ENCODE measurements at regions not wholly inside any gene's neighbourhood (a gene's known extent, or its start where the extent isn't known, plus 50 kb on each side); places are given as distances from the start of the nearest gene placed in this dataset.

DNA sequence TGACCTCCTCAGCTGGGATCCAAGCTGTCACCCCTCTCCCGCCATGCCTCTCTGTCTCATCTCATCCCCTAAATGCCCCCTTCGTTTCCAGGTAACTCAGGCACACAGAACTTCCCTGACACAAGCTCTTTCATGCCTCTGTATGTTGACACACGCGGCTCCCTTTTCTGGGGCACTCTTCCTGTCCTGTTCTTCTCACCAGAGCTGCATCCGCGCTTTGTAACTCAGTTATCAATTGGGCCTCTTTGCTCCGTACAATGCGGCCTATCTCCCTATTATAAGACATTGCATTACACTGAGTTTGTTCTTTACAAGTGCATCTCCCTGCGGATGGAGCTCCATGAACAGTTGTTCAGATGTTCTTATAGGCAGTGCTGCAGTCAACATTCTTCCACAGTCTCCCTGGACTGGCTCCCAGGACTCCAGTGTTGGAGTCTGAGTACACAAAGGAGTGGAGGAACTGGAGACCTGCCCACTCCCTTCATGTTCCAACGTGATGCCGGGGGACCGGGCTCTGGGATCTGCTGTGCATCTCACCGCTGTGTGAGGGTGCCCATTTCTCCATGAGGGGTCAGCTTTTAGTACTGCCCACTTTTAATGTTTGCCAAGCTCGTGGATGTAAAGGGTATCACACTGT, 56.9 kb upstream of the TNS3 start:
- Histone ChIP-seq H3K9me3 (ENCODE audit: low read length) (no peaks in the 10 kb centered on the region), H3K4me2 (ENCODE audit: low read length) (no peak overlapping the region), H3F3A (ENCODE audit: insufficient read depth, low read length, poor library complexity, severe bottlenecking) (no peaks in the 10 kb centered on the region), H2AFZ (ENCODE audit: low read depth, low read length) (no peak overlapping the region), H3K4me3 (ENCODE audit: low read length) (no peak overlapping the region), H3K27me3 (ENCODE audit: insufficient read depth, low read depth, low read length) (no peaks in the 10 kb centered on the region), H3K79me2 (replicated peaks; ENCODE audit: insufficient read depth, low read length) (no peaks in the 10 kb centered on the region), H4K20me1 (ENCODE audit: insufficient read depth) (no peaks in the 10 kb centered on the region), H3K9me2 (ENCODE audit: insufficient read depth, low read length) (no peaks in the 10 kb centered on the region), H3K27ac (ENCODE audit: low read length) (no peak overlapping the region), H3K9ac (ENCODE audit: low read length) (no peak overlapping the region), H3K36me3 (ENCODE audit: insufficient read depth, low read length) (no peaks in the 10 kb centered on the region)
- no peak for TF ChIP-seq EZH2 (IDR thresholded peaks at IDR 0.05; ENCODE audit: borderline replicate concordance, insufficient read depth, low read length, poor library complexity, severe bottlenecking)
- TF ChIP-seq TAF1 (IDR thresholded peaks at IDR 0.05; ENCODE audit: low read depth), result no peak
- no peak for TF ChIP-seq EP300 (conservative IDR thresholded peaks at IDR 0.05; ENCODE audit: poor library complexity, severe bottlenecking)
- no peak for TF ChIP-seq MXI1 (conservative IDR thresholded peaks at IDR 0.05; ENCODE audit: poor library complexity, severe bottlenecking)
- no peak for TF ChIP-seq POLR2AphosphoS5 (IDR thresholded peaks at IDR 0.05)
- TF ChIP-seq, protein P1, sequence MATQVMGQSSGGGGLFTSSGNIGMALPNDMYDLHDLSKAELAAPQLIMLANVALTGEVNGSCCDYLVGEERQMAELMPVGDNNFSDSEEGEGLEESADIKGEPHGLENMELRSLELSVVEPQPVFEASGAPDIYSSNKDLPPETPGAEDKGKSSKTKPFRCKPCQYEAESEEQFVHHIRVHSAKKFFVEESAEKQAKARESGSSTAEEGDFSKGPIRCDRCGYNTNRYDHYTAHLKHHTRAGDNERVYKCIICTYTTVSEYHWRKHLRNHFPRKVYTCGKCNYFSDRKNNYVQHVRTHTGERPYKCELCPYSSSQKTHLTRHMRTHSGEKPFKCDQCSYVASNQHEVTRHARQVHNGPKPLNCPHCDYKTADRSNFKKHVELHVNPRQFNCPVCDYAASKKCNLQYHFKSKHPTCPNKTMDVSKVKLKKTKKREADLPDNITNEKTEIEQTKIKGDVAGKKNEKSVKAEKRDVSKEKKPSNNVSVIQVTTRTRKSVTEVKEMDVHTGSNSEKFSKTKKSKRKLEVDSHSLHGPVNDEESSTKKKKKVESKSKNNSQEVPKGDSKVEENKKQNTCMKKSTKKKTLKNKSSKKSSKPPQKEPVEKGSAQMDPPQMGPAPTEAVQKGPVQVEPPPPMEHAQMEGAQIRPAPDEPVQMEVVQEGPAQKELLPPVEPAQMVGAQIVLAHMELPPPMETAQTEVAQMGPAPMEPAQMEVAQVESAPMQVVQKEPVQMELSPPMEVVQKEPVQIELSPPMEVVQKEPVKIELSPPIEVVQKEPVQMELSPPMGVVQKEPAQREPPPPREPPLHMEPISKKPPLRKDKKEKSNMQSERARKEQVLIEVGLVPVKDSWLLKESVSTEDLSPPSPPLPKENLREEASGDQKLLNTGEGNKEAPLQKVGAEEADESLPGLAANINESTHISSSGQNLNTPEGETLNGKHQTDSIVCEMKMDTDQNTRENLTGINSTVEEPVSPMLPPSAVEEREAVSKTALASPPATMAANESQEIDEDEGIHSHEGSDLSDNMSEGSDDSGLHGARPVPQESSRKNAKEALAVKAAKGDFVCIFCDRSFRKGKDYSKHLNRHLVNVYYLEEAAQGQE (IDR thresholded peaks at IDR 0.05; ENCODE audit: borderline replicate concordance), result no peak
- no peak for TF ChIP-seq SMC3 (conservative IDR thresholded peaks at IDR 0.05; ENCODE audit: poor library complexity)
- TF ChIP-seq RAD21 (conservative IDR thresholded peaks at IDR 0.05), result no peak
- TF ChIP-seq, protein P2, sequence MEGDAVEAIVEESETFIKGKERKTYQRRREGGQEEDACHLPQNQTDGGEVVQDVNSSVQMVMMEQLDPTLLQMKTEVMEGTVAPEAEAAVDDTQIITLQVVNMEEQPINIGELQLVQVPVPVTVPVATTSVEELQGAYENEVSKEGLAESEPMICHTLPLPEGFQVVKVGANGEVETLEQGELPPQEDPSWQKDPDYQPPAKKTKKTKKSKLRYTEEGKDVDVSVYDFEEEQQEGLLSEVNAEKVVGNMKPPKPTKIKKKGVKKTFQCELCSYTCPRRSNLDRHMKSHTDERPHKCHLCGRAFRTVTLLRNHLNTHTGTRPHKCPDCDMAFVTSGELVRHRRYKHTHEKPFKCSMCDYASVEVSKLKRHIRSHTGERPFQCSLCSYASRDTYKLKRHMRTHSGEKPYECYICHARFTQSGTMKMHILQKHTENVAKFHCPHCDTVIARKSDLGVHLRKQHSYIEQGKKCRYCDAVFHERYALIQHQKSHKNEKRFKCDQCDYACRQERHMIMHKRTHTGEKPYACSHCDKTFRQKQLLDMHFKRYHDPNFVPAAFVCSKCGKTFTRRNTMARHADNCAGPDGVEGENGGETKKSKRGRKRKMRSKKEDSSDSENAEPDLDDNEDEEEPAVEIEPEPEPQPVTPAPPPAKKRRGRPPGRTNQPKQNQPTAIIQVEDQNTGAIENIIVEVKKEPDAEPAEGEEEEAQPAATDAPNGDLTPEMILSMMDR (IDR thresholded peaks at IDR 0.05; ENCODE audit: poor library complexity, severe bottlenecking), result no peak

DNA sequence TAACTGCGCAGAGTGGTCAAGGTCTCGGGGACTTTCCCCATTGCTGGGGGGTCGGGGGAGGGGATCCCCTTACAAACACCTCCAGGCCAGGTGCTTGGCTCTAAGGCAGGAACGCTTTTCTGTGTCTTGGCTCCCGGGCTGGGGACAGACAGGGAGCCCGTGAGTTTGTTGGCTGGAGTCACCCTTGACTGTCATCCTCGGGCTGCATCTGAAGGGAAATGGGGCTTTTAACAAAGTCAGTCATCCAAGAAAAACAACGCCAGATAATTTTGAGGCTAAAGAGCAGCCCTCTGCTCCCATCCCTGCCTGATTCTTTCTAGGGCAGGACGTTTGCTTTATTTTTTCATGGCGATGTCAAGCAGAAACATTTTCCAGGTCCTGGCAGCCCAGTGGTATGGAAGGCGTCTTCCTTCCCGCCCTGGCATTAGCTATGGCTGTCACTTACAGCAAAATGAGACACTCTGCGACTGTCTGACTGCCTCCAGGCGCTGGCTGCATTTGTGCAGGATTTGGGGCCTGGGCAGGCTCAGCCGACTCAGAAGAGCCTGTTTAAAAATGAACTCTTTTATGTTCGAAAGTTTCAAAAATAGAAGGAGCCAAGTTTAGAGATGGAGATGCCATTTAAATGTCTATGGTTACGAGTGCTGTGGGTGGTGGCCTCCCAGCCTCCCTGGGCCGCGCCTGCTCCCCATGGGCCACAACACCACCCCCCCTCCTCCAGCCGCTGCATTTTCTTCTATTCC, 54.7 kb upstream of the TNS3 start:
- H3K27ac ChIP-seq (ENCODE audit: low read length), result no peak overlapping the region

More for the DNA sequence above, 54.7 kb upstream of the TNS3 start:
- no peak overlapping the region for H3K9ac ChIP-seq (ENCODE audit: low read length)
- H2AFZ ChIP-seq (ENCODE audit: low read depth, low read length), result no peak overlapping the region
- no peaks in the 10 kb centered on the region for H3K36me3 ChIP-seq (ENCODE audit: insufficient read depth, low read length)
- H3K9me2 ChIP-seq (ENCODE audit: insufficient read depth, low read length), result no peaks in the 10 kb centered on the region
- no peak overlapping the region for H3K4me3 ChIP-seq (ENCODE audit: low read length)
- no peaks in the 10 kb centered on the region for H4K20me1 ChIP-seq (ENCODE audit: insufficient read depth)
- H3K27me3 ChIP-seq (ENCODE audit: insufficient read depth, low read depth, low read length), result no peaks in the 10 kb centered on the region
- TF ChIP-seq TAF1 (IDR thresholded peaks at IDR 0.05; ENCODE audit: low read depth), result no peak
- TF ChIP-seq SMC3 (conservative IDR thresholded peaks at IDR 0.05; ENCODE audit: poor library complexity), result no peak
- TF ChIP-seq, protein P2 (IDR thresholded peaks at IDR 0.05; ENCODE audit: poor library complexity, severe bottlenecking), result no peak
- TF ChIP-seq EZH2 (IDR thresholded peaks at IDR 0.05; ENCODE audit: borderline replicate concordance, insufficient read depth, low read length, poor library complexity, severe bottlenecking), result no peak
- TF ChIP-seq EP300 (conservative IDR thresholded peaks at IDR 0.05; ENCODE audit: poor library complexity, severe bottlenecking), result no peak
- TF ChIP-seq RAD21 (conservative IDR thresholded peaks at IDR 0.05), result no peak
- TF ChIP-seq MXI1 (conservative IDR thresholded peaks at IDR 0.05; ENCODE audit: poor library complexity, severe bottlenecking), result no peak
- no peaks in the 10 kb centered on the region for H3K79me2 ChIP-seq (replicated peaks; ENCODE audit: insufficient read depth, low read length)
- H3K4me2 ChIP-seq (ENCODE audit: low read length), result no peak overlapping the region
- no peaks in the 10 kb centered on the region for H3K9me3 ChIP-seq (ENCODE audit: low read length)
- H3F3A ChIP-seq (ENCODE audit: insufficient read depth, low read length, poor library complexity, severe bottlenecking), result no peaks in the 10 kb centered on the region

All from neural cell (in vitro differentiated cells).